Activated T-cell treated with anti-CD3 and anti-CD28 coated beads, Interleukin-2, amount 50 U/mL, for 48 hours (primary cell): ENCODE measurements at regions not wholly inside any gene's neighbourhood (a gene's known extent, or its start where the extent isn't known, plus 50 kb on each side); places are given as distances from the start of the nearest gene placed in this dataset.

ENCODE experiments used
- DNase-seq, 2 experiments: peaks; one replicate each; pipeline ENCODE4 v3.0.0-alpha.2; 2020

DNA sequence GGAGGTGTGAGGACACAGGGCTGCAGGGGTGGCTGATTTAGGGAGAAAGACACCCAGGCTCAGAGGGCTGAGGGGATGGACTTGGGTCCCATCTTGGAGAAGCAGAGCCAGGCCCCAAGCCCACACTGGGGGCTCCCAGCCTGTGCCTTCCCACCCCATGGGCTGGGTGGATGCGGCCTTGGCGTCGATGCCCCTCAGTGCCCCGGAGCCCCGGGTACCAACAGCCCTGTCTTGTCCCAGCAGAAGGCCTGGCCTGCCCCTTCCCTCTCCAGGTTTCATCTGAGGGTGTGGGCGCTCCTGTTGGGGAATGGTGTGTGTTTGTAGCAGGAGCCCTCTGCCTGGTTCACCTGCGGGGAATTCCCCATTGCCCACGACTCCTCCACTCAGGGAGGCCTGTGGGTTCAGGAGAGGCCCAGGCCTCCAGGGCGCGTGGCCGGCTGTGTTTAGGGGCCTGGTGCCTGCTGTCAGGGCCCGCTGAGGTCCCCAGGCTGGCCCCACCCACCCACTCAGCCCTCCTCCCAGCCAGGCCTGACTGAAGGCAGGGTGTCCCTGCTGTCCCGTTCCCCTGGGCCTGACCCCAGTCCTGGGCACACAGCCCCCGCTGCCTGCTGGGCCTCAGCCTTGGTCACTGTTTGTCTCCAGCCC, 51.1 kb upstream of the BEGAIN start:
- no peak for DNase-seq

DNA sequence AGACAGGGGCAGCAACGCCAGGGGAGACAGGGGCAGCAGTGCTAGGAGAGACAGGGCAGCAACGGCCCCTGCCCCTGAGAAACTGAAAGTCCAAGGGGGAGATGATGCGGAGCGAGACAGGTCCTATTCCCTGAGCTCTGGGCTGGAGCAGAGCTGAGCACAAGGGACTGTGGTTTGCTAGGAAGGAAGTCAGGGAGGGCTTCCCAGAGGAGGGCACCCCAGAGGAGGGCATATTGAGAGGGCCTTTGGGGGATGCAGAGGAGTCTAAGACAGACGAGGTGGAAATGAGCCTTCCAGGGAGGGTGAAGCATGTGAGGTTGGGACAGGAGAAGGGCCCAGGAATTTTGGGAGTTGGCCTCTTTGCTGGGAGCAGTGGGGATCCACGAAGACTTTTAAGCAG, 52.1 kb upstream of the BEGAIN start:
- no peak for DNase-seq

DNA sequence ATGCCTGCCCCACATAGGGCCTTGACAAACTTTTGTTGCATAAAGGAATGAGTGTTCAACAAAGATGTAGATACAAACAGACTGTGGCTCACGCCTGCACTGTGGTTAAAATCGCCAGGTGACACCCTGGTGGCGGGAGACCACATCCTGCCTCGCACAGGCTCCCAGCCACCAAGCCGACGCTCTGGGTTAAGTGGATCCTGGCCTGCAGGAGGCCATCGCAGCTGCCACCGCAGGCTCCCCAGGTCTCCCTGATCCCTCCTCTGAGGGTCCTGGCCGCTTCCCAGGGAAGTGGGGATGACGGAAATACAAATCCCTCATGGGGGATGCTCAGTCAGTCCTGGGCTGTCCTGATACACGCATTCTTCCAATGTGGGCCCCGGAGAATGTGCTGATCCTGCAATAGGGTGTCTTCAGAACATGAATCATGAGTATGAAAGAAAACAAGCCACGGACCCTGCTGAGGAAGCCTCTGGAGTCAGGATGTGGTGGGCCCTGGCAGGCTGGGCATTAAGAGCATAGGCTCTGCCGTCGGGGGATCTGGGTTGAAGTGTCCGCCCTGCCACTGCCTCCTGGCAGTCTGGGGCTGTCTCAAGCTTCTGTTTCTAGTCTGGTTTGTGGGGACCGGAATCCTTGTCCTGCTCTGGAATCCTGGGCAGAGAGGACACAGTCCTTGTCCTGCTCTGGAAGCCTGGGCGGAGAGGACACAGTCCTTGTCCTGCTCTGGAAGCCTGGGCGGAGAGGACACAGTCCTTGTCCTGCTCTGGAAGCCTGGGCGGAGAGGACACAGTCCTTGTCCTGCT, 53.5 kb upstream of the BEGAIN start:
- DNase-seq, result peak; percentile 78 to 85

DNA sequence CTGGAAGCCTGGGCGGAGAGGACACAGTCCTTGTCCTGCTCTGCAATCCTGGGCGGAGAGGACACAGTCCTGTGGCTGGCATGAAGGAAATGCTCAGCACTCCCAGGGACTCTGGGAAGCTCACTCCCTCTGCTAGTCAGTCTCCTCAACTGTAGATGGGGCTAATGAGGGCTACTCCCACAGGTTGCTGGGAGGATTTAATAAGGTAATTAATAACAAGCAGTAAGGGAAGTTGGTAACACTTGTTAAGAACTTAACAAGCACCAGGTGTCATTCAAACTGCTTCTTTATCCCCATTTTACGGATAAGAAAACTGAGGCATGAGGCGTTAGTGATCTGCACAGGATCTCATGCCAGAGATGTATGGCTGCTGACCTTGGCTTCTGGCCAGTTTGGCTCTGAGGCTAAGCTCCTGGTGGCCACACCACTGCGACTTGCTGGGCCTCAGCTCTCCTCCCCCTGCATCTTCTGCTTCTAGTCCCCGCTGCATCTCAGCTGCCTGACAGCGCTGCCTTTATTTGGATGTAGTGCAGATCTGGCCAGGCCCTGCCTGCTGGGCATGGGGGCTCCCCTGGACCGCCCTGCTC, 54.1 kb upstream of the BEGAIN start:
- DNase-seq, result no peak

DNA sequence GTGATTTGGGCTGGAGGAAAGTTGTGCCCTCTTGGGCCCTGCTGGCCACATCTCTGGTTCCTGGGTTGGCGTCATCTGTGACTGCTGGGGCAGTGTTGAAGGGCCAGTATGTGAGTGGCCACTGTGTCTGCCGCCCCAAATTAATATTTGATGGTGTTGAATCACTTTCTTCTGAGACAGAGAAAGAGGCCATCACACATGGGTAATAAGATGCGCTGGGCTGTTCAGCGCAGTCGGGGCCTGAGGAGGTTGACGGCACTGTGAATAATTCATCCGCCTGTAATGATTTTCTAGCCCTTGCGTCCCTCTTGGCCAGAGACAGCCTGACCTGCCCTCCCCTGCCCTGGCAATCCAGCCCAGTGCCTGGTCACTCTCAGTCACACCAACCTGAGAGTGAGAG, 56.2 kb upstream of the BEGAIN start:
- DNase-seq, result no peak

DNA sequence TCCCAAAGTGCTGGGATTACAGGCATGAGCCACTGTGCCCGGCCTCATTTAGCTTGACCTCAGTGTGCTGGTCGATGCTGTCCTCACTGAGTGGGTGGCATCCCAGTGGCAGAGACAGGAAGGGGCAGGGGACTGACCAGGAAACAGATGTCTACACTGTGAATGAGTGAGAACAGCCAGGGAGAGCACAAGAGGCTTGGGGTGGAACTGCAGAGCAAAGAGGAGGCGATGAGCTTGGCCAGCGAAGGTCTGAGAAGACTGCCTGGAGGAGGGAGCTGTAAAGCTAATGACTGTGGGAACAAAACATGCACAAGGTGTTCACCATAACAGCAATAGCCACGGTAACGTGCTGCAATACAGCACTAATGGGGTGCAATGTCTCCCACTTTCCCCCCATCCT, 57.2 kb upstream of the BEGAIN start:
- no peak for DNase-seq

DNA sequence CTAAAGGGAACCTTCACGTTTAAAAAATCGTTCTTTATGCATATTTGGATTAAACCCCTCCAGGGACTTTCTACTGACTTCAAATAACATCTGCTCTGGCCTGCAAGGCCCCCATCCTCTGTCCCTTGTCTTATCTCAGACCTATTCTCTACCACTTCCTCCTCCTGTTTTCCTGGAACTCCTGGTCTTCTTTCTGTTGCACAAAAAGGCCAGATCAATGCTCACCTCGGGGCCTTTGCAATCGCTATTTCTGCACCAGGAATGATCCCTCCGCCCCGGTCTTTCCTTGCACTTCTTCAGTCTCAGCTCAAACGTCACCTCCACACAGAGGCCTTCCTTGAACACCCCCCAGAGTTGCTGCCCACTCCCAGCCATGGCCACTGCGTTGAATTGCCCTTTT, 57.6 kb upstream of the BEGAIN start:
- no peak for DNase-seq

DNA sequence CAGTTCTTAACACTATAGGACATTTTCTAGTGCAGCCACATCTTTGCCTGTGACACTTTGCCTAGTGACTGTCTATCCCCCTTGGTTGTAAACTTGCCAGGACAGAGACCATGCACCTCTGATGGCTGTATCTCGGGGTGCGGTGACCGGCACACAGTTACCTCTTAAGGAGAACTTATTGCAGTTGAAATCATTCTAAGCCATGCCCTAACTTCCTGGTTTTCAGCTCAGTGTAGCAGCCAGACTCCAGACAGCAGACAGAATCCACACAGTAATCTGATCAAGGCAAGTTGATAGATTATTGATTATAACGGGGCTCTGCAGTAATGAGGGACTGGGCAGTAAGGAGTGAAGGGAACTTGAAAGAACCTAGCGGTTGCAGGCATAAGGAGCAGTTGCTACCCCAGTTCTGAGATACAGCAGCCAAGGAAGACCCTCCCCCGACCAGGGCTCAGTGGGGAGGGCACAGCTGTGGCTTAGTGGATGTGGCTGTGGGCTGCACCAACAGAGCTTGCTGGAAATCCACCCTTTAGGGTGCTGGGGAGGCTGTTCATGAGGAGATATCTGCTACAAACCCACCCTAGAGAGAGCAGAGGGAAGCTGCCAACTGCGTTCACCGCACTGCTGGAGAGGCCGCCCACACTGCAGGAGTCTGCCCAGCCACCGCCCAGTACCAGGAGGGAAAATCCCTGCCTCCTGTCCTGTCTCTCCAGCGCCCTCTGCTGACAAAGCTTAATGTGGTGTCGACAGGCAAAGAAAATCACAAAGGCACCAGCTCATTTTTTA, 58.2 kb upstream of the BEGAIN start:
- DNase-seq, result peak; percentile 91

DNA sequence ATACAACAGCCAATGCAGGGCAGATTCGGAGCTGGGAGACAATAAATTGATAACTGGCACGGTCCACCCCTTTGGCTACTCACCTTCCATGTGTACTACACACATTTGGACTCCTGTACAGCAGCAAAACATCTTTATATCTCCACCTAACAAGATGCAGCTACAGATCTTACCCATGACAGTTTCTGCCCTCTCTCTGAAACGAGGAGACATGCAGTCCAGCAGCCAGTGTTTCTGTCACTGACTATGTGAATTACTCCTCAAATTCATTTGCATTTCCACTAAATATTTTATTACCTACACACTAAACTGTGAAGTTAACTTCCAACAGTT, 58.7 kb upstream of the BEGAIN start:
- DNase-seq, result no peak

DNA sequence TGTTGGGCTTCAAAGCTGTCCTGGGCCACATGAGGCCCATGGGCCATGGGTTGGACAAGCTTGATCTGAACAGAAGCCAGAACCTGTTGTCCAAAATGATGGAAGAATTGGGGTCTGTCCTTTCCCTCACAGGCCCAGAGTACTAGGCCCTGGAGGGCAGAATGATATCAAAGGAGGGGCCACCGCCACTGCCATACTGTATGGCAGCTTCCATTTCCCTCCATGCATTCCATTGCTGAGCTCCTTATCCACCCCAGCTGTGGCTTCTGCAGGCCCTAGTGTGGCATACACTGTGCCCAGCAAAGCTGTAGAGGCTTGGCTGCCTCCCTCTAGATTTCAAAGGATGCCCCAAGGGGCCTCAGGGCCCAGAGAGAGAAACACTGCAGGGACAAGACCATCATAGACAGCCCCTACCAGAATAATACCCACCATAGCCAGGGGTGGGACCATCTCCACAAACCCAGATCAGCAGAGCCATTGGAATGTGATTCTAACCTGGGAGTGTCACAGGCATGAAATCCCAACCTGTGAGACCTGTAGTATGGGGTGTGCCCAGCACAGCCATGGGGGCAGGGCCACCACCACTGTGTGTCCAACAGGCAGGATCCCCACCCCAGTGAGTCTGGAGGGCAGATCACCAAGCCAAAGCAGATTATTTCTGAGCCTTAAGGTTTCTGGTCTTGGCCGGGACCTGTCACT, 61.4 kb upstream of the BEGAIN start:
- no peak for DNase-seq

DNA sequence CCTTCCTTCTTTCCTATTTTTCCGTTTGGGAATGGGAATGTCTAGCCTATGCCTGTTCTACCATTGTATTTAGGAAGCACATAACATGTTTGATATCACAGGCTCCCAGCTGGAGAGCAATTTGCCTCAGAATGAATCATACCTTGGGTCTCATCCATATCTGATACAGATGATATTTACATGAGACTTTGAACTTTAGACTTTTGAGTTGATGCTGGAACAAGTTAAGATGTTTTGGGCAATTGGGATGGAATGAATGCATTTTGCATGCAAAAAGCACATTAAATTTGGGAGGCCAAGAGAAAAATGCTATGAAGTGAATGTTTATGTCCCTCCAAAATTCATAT, 61.9 kb upstream of the BEGAIN start:
- no peak for DNase-seq

DNA sequence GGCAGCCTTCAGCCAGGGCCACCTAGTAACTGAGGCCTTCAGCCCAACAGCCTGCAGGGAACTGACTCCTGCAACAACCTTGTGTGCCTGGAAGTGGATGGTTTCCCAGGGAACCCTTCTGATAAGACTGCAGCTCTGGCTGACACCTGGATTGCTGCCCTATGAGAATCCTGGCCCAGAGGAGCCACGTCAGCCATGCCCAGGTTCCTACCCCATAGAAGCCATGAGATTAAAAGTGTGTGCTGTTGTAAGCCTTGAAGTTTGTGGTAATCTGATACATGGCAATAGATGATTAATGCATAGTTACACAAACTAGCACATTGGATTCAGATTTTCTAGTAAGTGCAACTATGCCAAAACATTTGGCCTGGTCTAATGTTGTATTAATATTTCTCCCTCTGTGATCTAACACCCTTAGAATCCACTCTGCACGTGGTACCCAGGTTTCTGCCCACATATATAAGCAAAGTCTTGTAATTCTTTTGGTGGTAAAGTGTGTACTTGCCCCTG, 64.8 kb upstream of the BEGAIN start:
- no peak for DNase-seq

DNA sequence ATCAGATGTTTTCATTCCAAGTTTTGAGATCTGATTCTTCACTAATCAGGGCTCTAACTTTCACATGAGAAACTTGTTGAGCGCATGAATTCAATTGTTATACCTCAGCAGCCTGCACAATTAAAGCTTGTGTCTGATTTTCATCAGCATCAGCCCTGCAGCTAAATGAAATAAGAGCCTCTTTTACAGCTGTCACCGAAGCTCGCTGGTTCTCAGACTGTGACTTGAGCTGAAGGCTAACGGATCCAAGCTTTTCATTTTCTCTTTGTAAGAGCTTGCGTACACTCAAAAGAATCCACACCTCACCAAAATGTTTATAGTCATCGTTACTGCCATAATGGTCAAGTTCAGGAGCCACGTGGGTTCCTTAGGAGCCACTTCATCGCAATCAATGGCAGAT, 65.5 kb upstream of the BEGAIN start:
- no peak for DNase-seq

DNA sequence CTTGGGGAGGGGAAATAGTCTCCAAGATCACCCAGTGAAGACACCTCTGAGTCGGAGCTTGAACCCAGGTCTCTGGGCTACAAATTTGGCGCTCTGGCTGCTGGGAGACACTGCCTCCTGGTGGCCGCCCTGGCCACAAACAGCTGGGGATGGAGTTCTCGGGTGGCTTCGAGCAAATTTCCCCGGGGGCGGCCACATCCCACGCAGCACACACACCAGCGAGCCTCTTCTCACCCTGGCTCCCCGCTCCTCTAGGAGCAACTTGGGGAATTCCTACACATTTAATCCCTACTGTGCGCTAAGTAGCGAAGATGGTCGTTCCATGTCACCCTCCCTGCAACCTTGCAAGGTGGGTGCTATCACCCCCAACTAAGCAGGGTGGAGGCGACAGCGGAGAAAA, 66.2 kb upstream of the BEGAIN start:
- DNase-seq, result peak; percentile 45 to 58

DNA sequence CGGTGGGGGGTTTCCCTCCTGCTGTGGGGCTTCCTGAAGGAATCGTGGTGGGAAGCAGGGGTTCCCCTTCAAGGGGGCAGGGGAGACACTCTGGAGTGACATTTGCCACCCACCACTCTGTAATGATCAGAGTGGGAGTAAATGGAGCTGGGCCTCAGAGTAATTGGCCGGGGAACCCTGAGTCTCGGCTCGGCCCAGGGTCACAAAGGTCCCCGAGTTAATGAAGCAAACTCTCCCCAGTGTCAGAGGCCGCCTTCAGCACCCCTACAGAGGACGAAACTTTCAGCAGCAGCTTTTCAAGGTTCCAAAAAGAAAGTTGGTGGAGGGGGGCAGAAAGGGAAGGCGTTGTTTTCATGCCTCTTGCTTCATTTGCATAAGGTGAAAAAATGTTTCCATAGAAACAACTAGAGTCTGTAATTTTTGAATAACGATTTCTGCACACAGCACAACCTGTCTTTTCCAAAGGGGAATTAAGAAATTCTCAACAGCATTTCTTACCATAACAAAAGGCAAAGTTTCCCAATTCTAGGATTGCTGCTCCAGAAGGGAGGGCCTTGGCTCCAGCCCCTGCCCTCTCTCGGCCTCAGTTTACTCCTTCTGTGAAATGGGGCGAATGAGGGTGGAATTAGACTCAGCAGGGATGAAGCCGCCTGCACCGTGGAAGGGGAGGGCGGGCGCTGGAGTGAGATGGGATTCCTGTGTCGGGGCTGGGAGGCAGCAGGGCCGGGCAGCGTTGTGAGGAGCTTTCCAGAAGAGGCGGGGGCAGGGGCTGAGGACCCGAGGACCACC, 67.0 kb upstream of the BEGAIN start:
- no peak for DNase-seq

DNA sequence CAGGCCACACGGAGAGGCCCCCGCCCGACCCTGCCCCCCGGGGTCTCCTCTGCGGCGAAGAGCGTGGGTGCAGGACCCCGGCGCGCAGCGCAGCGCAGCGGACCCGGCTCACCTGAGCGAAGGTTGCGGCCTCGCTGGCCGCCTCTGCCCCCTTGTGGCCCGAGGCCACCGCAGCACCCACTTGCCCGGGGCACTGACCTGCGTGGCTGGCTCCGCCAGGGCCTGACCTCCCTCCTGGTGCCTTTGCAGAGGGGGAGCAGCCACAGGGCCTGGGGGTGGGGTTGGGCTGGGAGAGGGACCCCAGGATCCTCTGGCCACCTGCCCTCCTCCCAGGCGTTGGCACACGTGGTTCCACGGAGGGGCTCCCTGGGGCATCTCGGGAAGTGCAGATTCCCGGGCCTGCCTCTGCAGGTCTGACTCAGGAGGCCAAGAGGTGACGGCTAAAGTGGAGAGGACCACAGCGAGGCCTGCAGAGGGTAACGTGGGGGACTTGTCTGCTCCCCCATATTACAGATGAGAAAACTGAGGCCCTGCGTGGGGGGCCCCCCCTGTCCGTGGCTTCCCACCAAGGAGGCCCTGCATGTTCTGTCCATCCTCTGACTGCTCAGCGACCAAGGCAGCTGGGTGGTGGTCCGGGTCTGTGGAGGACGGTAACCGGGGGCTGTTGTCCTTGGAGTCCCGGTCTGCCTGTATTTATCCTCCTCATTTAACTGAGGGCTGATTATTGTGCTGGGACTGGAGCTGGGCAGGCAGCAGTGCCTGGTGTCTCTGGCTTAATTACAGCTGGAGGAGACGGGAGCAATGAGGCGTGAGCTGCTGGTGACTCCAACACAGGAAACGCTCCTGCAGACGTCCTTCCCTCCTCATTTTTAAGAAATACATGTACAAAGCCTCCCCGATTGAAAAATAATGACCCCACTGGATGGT, 67.9 kb upstream of the BEGAIN start:
- DNase-seq, result peak; percentile 48 to 60

DNA sequence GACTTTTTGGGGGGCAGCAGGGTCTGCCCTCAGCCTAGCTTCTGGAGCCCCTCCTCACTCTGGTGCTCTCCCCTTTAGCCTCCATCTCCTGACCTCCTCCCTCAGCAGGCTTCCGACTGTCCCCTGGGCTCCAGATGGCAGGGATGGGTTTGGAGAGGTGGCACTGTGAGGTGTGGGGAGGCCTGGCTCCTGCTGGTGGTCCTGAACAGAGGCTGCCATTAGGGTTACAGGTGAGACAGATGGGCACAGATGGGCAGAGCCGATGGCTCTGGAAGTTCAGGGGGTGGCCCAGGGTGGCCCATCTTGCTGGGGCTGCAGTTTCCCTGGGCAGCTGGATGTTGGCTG, 68.5 kb upstream of the BEGAIN start:
- no peak for DNase-seq

DNA sequence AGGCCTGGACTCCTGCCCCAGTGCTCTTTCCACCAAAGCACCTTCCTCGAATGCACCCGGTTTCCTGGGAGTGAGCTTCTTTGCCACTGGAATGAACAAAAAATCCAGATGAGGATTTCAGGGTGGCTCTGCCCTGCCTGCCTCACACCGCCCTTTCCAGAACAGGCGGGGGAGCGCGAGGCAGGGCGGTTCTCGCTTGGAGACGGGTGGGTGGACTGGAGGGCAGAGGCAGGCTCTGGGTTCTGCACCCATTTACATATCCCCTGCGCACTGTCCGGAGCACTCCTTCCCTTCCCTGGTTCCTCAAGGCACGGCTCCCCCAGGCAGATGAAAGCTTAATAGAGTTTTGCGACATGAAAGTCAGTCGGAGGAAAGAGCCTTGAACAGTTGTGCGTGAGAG, 69.7 kb upstream of the DLK1 start:
- no peak for DNase-seq

DNA sequence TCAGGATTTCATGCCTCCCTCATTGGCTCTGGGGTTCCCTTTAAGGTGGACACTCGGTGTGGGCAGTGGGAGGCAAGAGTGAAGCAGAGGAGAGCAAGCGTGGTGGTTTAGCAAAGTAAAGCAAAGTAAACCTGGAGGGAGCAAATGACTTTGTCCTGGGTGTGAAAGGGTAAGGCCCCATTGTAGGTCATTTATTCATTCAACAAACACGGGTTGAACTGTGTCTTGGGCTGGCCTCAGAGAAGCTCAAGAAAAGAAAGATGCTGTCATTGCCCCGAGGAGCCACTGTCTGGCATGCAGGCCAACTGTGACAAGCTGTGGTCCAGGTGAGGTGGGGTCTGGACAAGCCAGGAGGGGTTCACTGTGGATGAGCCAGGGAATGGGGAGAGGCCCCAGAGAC, 68.9 kb upstream of the DLK1 start:
- DNase-seq, result no peak

DNA sequence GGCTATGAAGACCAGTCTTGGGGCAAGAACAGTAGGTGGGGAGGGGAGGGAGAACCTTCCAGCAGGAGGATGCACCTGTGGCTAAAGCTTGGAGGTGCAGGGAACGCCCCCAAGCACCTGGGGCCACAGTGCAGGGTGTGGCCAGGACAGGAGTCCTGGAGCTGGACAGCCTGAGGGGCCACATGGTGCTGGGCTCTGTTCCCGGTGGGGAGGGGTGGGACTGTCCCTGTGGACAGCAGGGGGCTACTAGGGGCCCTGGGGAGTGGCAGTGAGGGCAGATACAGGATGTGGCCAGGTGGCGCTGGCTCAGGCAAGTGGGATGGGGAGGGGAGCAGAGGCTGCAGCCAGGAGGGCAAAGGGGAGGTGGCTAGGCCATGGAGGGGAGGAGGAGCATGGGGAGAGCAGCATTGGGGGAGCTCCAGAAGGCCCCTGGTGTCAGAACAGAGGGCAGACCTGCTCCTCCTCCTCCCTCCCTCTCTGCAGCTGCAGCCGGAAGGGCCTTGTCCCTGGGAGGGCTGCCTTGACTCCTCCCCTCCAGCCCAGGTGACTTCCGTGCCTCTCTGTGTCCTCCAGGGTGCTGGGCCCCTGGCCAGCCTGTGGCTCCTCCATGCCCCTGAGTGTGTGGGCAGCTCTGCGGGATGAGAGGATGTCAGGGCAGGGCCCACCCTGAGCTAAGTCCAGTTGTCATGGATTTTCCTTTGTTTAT, 68.4 kb upstream of the DLK1 start:
- no peak for DNase-seq
